Vagina (tissue), 2 donors: ENCODE measurements at regions not wholly inside any gene's neighbourhood (a gene's known extent, or its start where the extent isn't known, plus 50 kb on each side); places are given as distances from the start of the nearest gene placed in this dataset.

Experiments
- DNase-seq, 2 donors: peaks; one replicate each; pipeline ENCODE4 v3.0.0-alpha.2; 2017; ENCODE audit errors: extremely low spot score in 2 of 2
- H3K27ac ChIP-seq: fragments of 200-600 bp; sonication (generic); one replicate; pipeline ENCODE4 v1.5.1; 2019
- H3K27me3 ChIP-seq: fragments of 200-600 bp; sonication (generic); one replicate; pipeline ENCODE4 v1.5.1; 2019
- H3K36me3 ChIP-seq, 2 donors: fragments of 200-600 bp; sonication (generic); one replicate each; pipeline ENCODE4 v1.5.1; 2017 to 2019
- H3K4me1 ChIP-seq: fragments of 200-600 bp; sonication (generic); one replicate; pipeline ENCODE4 v1.5.1; 2019
- H3K4me3 ChIP-seq, 2 donors: fragments of 200-600 bp; sonication (generic); 1 replicate in 1 of 2; 2 replicates in 1 of 2; pipeline ENCODE4 v1.5.1; 2016 to 2019
- H3K9me3 ChIP-seq: fragments of 200-600 bp; sonication (generic); one replicate; pipeline ENCODE4 v1.5.1; 2019
- CTCF ChIP-seq, 3 experiments: fragments of 450-650 bp in 2 of 3; fragments of 200-600 bp in 1 of 3; sonication (generic) in 1 of 3; IDR thresholded peaks; one replicate each; pipeline ENCODE4 v1.5.1; 2017 to 2019; ENCODE audit warnings: antibody characterized with exemption in 3 of 3, mild to moderate bottlenecking in 2 of 3, moderate library complexity in 2 of 3
- POLR2A ChIP-seq, 2 donors: fragments of 450-650 bp; IDR thresholded peaks; one replicate each; pipeline ENCODE4 v1.6.1; 2017; ENCODE audit warnings: antibody characterized with exemption in 2 of 2, mild to moderate bottlenecking in 2 of 2, moderate library complexity in 2 of 2
- POLR2AphosphoS5 ChIP-seq, 2 donors: sonication (generic); formaldehyde crosslinking; IDR thresholded peaks; one replicate each; pipeline ENCODE4 v1.9.0; 2017; ENCODE audit warnings: antibody characterized with exemption in 2 of 2, mild to moderate bottlenecking in 2 of 2, low read depth in 1 of 2; ENCODE audit not compliant: insufficient read depth in 1 of 2
- intact Hi-C: fragments of 100-400 bp; cut with DNase I; formaldehyde crosslinking; loops from one replicate; pipeline ENCODE4 v1.15.1; 2023

- Histone ChIP-seq H3K4me1 (peaks cover 28% of the 10 kb centered on the region), H3K9me3 (no peaks in the 10 kb centered on the region), H3K27me3 (no peaks in the 10 kb centered on the region), H3K4me3 (no peak overlapping the region), H3K36me3 (no peaks in the 10 kb centered on the region), H3K27ac (no peak overlapping the region)
- TF ChIP-seq POLR2AphosphoS5 (IDR thresholded peaks at IDR 0.05; ENCODE audit: insufficient read depth in 1 of 2, low read depth in 1 of 2) (no peak), POLR2A (IDR thresholded peaks at IDR 0.05) (no peak), CTCF (IDR thresholded peaks at IDR 0.05) (no peak)
- intact Hi-C loops = no loop called here
- DNase-seq = no peak
These were observed 111.2 kb upstream of the ZMIZ1 start for GRCh38 chr10:78957471-78958039.

DNA sequence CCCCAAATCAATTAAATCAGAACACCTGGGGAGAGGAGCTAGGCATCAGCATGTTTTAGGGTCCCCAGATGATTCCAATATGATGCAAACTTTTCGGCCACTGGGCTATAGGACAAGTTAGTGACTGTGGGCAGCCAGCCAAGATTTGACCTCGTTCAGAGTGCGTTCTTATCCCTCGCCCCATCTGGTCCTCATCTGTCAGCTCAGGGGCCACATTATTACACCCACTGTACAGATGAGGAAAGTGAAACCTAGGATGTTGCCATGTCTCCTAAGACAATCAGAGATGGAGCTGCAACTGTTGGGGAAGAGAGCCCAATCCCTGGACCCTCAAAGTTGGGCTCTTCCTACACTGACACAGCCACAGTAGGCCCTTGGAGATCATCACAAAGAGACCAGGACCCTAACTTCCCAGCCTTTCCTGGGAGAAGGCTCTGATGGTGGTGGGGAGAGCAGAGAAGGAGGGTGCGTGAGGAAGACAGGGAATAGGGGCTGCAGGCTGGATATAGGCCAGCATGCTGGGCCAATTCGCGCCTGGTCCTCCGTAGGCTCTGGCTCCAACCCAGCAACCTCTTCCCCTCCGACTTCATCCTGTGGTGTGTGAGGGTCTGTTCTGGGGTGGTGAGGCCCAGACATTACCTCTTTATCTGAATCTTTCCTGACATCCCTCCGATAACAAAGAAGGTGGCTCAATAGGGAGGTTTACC lies 109.4 kb upstream of the ZMIZ1 start:
- Histone ChIP-seq H3K36me3 (no peaks in the 10 kb centered on the region), H3K27me3 (no peaks in the 10 kb centered on the region), H3K4me3 (no peak overlapping the region), H3K9me3 (no peaks in the 10 kb centered on the region), H3K27ac (no peak overlapping the region), H3K4me1 (peaks cover 30% of the 10 kb centered on the region)
- TF ChIP-seq CTCF (IDR thresholded peaks at IDR 0.05) (no peak), POLR2A (IDR thresholded peaks at IDR 0.05) (no peak), POLR2AphosphoS5 (IDR thresholded peaks at IDR 0.05; ENCODE audit: insufficient read depth in 1 of 2, low read depth in 1 of 2) (no peak)
- no peak for DNase-seq
- intact Hi-C loops = no loop called here

- H3K36me3 ChIP-seq = no peaks in the 10 kb centered on the region
- H3K4me3 ChIP-seq = no peak overlapping the region
- TF ChIP-seq POLR2AphosphoS5 (IDR thresholded peaks at IDR 0.05; ENCODE audit: insufficient read depth in 1 of 2, low read depth in 1 of 2) = no peak
- TF ChIP-seq CTCF (IDR thresholded peaks at IDR 0.05) = no peak
- no peak for TF ChIP-seq POLR2A (IDR thresholded peaks at IDR 0.05)
- peaks cover 34% of the 10 kb centered on the region for H3K4me1 ChIP-seq
- H3K27me3 ChIP-seq = no peaks in the 10 kb centered on the region
- peak overlapping the region; percentile 56 for H3K27ac ChIP-seq
- DNase-seq = no peak
- intact Hi-C loops = no loop called here
- no peaks in the 10 kb centered on the region for H3K9me3 ChIP-seq
These were observed 108.9 kb upstream of the ZMIZ1 start for GRCh38 chr10:78959924-78960285.

- TF ChIP-seq POLR2A (IDR thresholded peaks at IDR 0.05) (no peak), CTCF (IDR thresholded peaks at IDR 0.05) (no peak), POLR2AphosphoS5 (IDR thresholded peaks at IDR 0.05; ENCODE audit: insufficient read depth in 1 of 2, low read depth in 1 of 2) (peak; percentile 25 to 71)
- Histone ChIP-seq H3K4me3 (no peak overlapping the region), H3K27ac (peak overlapping the region; percentile 56), H3K9me3 (no peaks in the 10 kb centered on the region), H3K27me3 (no peaks in the 10 kb centered on the region), H3K36me3 (no peaks in the 10 kb centered on the region), H3K4me1 (peaks cover 38% of the 10 kb centered on the region)
- intact Hi-C loops = no loop called here
- no peak for DNase-seq
These were observed 108.4 kb upstream of the ZMIZ1 start for GRCh38 chr10:78960316-78960800.

DNA sequence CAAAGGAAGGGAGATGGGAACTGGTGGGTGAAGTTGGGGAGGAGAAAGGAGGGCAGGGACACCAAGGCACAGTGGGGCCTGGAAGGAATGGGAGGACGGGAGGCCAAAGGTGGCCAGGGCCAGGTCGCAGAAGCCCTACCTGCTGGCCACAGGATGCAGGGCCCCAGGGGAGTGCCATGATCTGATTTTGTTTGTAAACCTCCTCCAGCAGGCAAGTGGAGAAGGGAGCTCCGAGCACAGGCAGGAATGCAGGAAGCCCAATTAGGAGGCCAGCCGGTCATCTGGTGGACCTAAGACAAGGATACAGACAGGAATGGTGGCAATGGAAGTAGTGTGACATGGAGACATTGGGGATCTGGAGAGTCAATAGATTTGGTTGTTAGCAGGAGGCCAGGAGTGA lies 107.0 kb upstream of the ZMIZ1 start:
- Histone ChIP-seq H3K27me3 (no peaks in the 10 kb centered on the region), H3K4me1 (peaks cover 41% of the 10 kb centered on the region), H3K27ac (no peak overlapping the region), H3K9me3 (no peaks in the 10 kb centered on the region), H3K4me3 (no peak overlapping the region), H3K36me3 (no peaks in the 10 kb centered on the region)
- no peak for TF ChIP-seq POLR2A (IDR thresholded peaks at IDR 0.05)
- no peak for TF ChIP-seq CTCF (IDR thresholded peaks at IDR 0.05)
- no peak for TF ChIP-seq POLR2AphosphoS5 (IDR thresholded peaks at IDR 0.05; ENCODE audit: insufficient read depth in 1 of 2, low read depth in 1 of 2)
- intact Hi-C loops = no loop called here
- no peak for DNase-seq
